Neuronal stem cell (in vitro differentiated cells): ENCODE measurements at regions not wholly inside any gene's neighbourhood (a gene's known extent, or its start where the extent isn't known, plus 50 kb on each side); places are given as distances from the start of the nearest gene placed in this dataset.
A peak's percentile ranks its signal among the peaks of the same experiment; 100 is the strongest.

Experiments used
- DNase-seq: peaks from one replicate; pipeline ENCODE4 v3.0.0-alpha.2; 2013; ENCODE audit warnings: low spot score
- H2AFZ ChIP-seq: one replicate; pipeline ENCODE4 v1.6.1; 2013; ENCODE audit warnings: mild to moderate bottlenecking, low read length, inconsistent platforms
- H2AK5ac ChIP-seq: 2 replicates; pipeline ENCODE4 v1.6.1; 2013; ENCODE audit warnings: low read depth, mild to moderate bottlenecking, inconsistent platforms, low read length, moderate library complexity, mixed read lengths
- H2BK120ac ChIP-seq: 2 replicates; pipeline ENCODE4 v1.6.1; 2013; ENCODE audit warnings: low read depth, mild to moderate bottlenecking, inconsistent platforms, low read length, moderate library complexity, mixed read lengths
- H2BK12ac ChIP-seq: one replicate; pipeline ENCODE4 v1.6.1; 2013; ENCODE audit warnings: low read length, inconsistent platforms
- H2BK15ac ChIP-seq: 2 replicates; pipeline ENCODE4 v1.6.1; 2013; ENCODE audit warnings: mild to moderate bottlenecking, low read length, inconsistent platforms, mixed read lengths
- H2BK5ac ChIP-seq: one replicate; pipeline ENCODE4 v1.6.1; 2013; ENCODE audit warnings: inconsistent platforms, mild to moderate bottlenecking, low read length, moderate library complexity
- H3K14ac ChIP-seq: one replicate; pipeline ENCODE4 v1.6.1; 2013; ENCODE audit warnings: low read length, inconsistent platforms
- H3K18ac ChIP-seq: 2 replicates; pipeline ENCODE4 v1.6.1; 2013; ENCODE audit warnings: low read length, inconsistent platforms
- H3K23ac ChIP-seq: 2 replicates; pipeline ENCODE4 v1.6.1; 2013; ENCODE audit warnings: low read depth, mild to moderate bottlenecking, mixed read lengths, low read length, inconsistent platforms; ENCODE audit not compliant: poor library complexity
- H3K27ac ChIP-seq: replicated peaks from 3 replicates; pipeline ENCODE4 v1.5.1; 2013; ENCODE audit warnings: low read length, inconsistent platforms
- H3K27me3 ChIP-seq, 3 experiments: 2 replicates each; pipeline ENCODE4 v1.6.1; 2013; ENCODE audit warnings: low read length in 3 of 3, mild to moderate bottlenecking in 2 of 3, inconsistent platforms in 1 of 3, low read depth in 1 of 3, mixed read lengths in 1 of 3, moderate library complexity in 1 of 3; ENCODE audit not compliant: control insufficient read depth in 3 of 3, insufficient read depth in 3 of 3
- H3K36me3 ChIP-seq, 2 donors: replicated peaks in 1 of 2; 2 replicates each; pipeline ENCODE4 v1.6.1; 2013; ENCODE audit warnings: low read length in 2 of 2; ENCODE audit not compliant: control insufficient read depth in 2 of 2, insufficient read depth in 2 of 2
- H3K4ac ChIP-seq: 2 replicates; pipeline ENCODE4 v1.6.1; 2013; ENCODE audit warnings: inconsistent platforms, mild to moderate bottlenecking, low read length, moderate library complexity
- H3K4me1 ChIP-seq, 2 donors: 1 replicate in 1 of 2; 2 replicates in 1 of 2; pipeline ENCODE4 v1.6.1; 2013; ENCODE audit warnings: low read length in 2 of 2, low read depth in 1 of 2; ENCODE audit not compliant: control insufficient read depth in 2 of 2, insufficient read depth in 1 of 2
- H3K4me2 ChIP-seq: one replicate; pipeline ENCODE4 v1.6.1; 2013; ENCODE audit warnings: mild to moderate bottlenecking, low read length, inconsistent platforms; ENCODE audit not compliant: insufficient read depth, poor library complexity, severe bottlenecking
- H3K4me3 ChIP-seq, 2 donors: 2 replicates each; pipeline ENCODE4 v1.5.1; 2013; ENCODE audit warnings: low read length in 2 of 2, mild to moderate bottlenecking in 2 of 2, inconsistent platforms in 1 of 2, moderate library complexity in 1 of 2
- H3K79me1 ChIP-seq: one replicate; pipeline ENCODE4 v1.6.1; 2013; ENCODE audit warnings: low read depth, mild to moderate bottlenecking, inconsistent platforms, low read length, moderate library complexity
- H3K9ac ChIP-seq: one replicate; pipeline ENCODE4 v1.6.1; 2013; ENCODE audit warnings: mild to moderate bottlenecking, low read depth, low read length, inconsistent platforms; ENCODE audit not compliant: poor library complexity
- H3K9me3 ChIP-seq, 2 donors: replicated peaks in 1 of 2; 2 replicates each; pipeline versions ENCODE3 to v1.6.1; 2013; ENCODE audit warnings: low read length in 2 of 2, mild to moderate bottlenecking in 2 of 2, inconsistent platforms in 1 of 2, low read depth in 1 of 2, mixed read lengths in 1 of 2, moderate library complexity in 1 of 2; ENCODE audit not compliant: control insufficient read depth in 2 of 2, insufficient read depth in 1 of 2
- H4K8ac ChIP-seq: one replicate; pipeline ENCODE4 v1.6.1; 2013; ENCODE audit warnings: low read depth, mild to moderate bottlenecking, inconsistent platforms, low read length, moderate library complexity
- H4K91ac ChIP-seq: one replicate; pipeline ENCODE4 v1.6.1; 2013; ENCODE audit warnings: low read length, low read depth, mild to moderate bottlenecking, inconsistent platforms; ENCODE audit not compliant: poor library complexity
- WGBS, 2 donors: extraction: QIAGEN DNeasy Blood & Tissue Kit; methylation state at CpG; one replicate each; pipeline ENCODE4 v1.1.7; 2013; ENCODE audit warnings: missing lambda C conversion rate in 2 of 2, mixed read lengths in 1 of 2; ENCODE audit not compliant: insufficient read length in 2 of 2, insufficient replicate concordance in 1 of 2; ENCODE audit errors: extremely low coverage in 2 of 2; 5-methylcytosine and 5-hydroxymethylcytosine counted together

DNA sequence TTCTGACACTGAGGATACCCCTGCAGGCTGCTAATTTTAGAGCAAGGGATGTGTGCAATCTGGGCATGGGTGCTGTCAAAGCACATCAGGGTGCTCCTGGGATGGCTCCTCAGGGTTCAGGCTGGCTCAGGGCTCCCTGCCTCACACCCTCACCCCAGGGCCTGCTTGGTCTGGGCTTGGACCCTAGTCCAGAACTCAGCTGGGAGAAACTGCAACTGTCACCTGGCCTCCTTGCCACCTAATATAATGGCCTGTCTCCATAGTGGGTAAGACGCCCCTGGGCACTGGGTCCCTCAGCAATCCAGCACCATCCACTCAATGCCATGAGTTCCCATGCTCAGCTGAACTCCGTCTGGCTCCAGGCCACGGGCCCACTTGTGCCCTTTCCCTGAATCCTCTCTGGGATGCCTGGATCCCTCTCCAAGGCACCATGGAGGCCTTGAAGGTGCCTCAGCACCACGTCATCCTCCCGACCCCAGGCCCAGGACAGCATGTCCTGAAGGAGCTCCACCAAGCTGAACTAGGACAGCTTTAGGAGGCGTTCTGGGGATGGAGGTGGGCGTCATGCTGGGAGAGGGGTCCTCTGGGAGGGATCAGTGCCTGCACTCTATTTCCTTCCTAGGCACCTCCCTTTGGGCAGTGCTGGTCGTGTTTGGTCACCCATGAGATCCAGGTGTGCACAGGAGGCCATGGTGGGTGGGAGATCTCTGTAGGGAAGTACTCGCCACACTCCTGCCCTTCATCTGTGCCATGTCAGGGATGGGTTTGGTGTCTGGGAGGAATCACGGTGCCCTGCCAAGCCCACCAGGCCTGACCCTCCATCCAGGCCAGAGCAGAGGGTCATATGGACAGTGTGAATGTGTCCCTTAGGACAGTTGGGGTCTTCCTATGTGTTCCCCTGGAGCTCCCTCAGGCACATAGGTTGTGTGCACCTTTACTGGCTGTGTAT lies 1688.4 kb downstream of the TP53TG3F start:
- Histone ChIP-seq H3K27me3 (no peaks in the 10 kb centered on the region), H3K4me1 (no peaks in the 10 kb centered on the region), H2BK120ac (no peak overlapping the region), H4K8ac (no peak overlapping the region), H3K4me2 (no peak overlapping the region), H4K91ac (no peak overlapping the region), H2AK5ac (no peak overlapping the region), H3K18ac (no peak overlapping the region), H3K36me3 (no peaks in the 10 kb centered on the region), H3K27ac (no peak overlapping the region), H3K9me3 (peaks cover 0 to 86% of the 10 kb centered on the region in 2 donors), H3K4ac (no peak overlapping the region), H3K23ac (no peak overlapping the region), H3K4me3 (peak overlapping the region in 1 of 2 donors; percentile 51), H2BK5ac (no peak overlapping the region), H3K14ac (no peak overlapping the region), H3K79me1 (no peaks in the 10 kb centered on the region), H2BK15ac (no peak overlapping the region), H2AFZ (no peak overlapping the region), H3K9ac (no peak overlapping the region), H2BK12ac (no peak overlapping the region)
- WGBS, 2 donors, result no CpG with 5 or more reads among the region's 10 CpGs
- no peak for DNase-seq

DNA sequence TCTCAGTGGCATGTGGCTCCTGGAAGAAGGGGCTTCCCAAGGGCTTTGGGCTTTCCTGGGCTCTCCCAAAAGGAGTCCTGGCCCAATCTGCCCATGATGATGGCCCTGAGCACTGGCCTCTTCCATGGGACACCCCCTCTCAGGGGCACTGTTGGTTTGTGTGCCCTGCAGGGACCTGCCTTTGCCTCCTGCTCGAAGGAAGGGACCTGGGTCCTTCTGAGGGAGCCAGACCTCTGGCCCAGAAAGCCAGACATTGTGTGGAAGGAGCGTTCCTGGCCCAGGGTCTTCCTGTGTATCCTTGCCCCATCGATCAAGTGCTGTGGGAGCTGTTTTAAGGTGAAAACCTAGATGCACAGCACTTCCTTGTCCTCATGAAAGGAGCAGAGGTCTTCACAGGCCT lies 1689.3 kb downstream of the TP53TG3F start:
- no peak overlapping the region for H2BK15ac ChIP-seq
- no peak overlapping the region for H3K27ac ChIP-seq
- no peak overlapping the region for H3K14ac ChIP-seq
- H2BK12ac ChIP-seq, result no peak overlapping the region
- H3K9ac ChIP-seq, result no peak overlapping the region
- no peak overlapping the region for H2AFZ ChIP-seq
- no peak overlapping the region for H2BK120ac ChIP-seq
- H3K4me2 ChIP-seq, result no peak overlapping the region
- H3K4ac ChIP-seq, result no peak overlapping the region
- no peaks in the 10 kb centered on the region for H3K27me3 ChIP-seq
- H3K9me3 ChIP-seq, result peaks cover 0 to 85% of the 10 kb centered on the region in 2 donors
- no peak overlapping the region for H3K4me3 ChIP-seq
- no peak overlapping the region for H3K18ac ChIP-seq
- H3K4me1 ChIP-seq, result no peaks in the 10 kb centered on the region
- H3K36me3 ChIP-seq, result no peaks in the 10 kb centered on the region
- H3K23ac ChIP-seq, result no peak overlapping the region
- H2AK5ac ChIP-seq, result no peak overlapping the region
- no peak for DNase-seq
- no peak overlapping the region for H4K91ac ChIP-seq
- H4K8ac ChIP-seq, result no peak overlapping the region
- H2BK5ac ChIP-seq, result no peak overlapping the region
- WGBS, 2 donors, result no CpG with 5 or more reads among the region's 3 CpGs
- no peaks in the 10 kb centered on the region for H3K79me1 ChIP-seq

DNA sequence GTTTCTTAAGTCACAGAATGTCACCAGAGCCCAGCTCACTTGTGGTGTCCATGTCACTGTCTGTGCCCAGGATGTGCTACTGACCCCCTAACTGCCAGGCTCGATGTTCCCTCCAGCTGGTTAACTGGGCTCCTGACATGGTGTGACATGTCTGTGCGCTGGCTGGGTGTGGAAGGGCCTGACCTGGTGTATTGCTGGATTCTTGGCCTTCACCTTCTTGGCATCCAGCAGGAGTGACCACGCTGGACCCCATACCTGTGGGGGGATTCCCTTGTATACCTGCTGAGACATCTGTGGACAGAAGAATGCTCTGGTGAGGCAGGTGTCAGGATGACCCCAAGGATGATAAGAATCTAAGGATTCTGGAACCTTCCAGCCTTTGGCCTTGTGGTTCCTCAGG lies 1690.1 kb downstream of the TP53TG3F start:
- Histone ChIP-seq H3K79me1 (no peaks in the 10 kb centered on the region), H3K18ac (no peak overlapping the region), H3K4ac (no peak overlapping the region), H3K14ac (no peak overlapping the region), H3K23ac (no peak overlapping the region), H2AFZ (no peak overlapping the region), H2BK5ac (no peak overlapping the region), H2AK5ac (no peak overlapping the region), H3K4me2 (no peak overlapping the region), H4K91ac (no peak overlapping the region), H4K8ac (no peak overlapping the region), H2BK12ac (no peak overlapping the region), H3K27me3 (no peaks in the 10 kb centered on the region), H3K36me3 (no peaks in the 10 kb centered on the region), H3K9me3 (peaks cover 0 to 77% of the 10 kb centered on the region in 2 donors), H3K4me1 (no peaks in the 10 kb centered on the region), H3K9ac (no peak overlapping the region), H2BK120ac (no peak overlapping the region), H3K4me3 (no peak overlapping the region), H3K27ac (no peak overlapping the region), H2BK15ac (no peak overlapping the region)
- DNase-seq, result no peak
- no CpG with 5 or more reads among the region's 3 CpGs for WGBS, 2 donors

DNA sequence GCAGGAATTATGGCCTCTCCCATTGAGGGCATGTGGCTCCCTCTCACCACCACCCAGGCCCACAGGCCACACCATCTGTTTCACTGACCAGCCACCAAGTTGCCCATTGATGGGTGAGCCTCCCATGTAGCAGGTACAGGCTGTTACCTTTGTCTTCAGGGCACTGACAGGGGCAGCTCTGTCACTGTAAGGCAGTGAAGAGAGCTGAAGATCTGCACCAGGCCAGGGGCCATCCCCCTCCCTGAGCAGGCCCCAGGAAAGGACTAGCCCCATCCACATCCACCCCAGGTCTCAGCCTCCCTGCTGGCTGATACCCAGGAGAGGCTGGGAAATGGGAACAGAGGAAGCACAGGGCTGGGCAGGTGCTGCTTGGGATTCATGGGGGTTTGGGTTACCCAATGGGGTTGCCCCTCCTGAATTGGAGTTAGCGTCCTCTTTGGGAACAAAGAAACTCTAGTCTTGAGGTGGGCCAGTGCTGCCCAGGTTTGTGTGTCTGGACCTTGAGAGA lies 1691.4 kb downstream of the TP53TG3F start:
- H3K79me1 ChIP-seq, result no peaks in the 10 kb centered on the region
- H3K9ac ChIP-seq, result no peak overlapping the region
- no peak overlapping the region for H2AFZ ChIP-seq
- H2AK5ac ChIP-seq, result no peak overlapping the region
- H4K91ac ChIP-seq, result no peak overlapping the region
- DNase-seq, result no peak
- no peak overlapping the region for H2BK120ac ChIP-seq
- H3K27me3 ChIP-seq, result no peaks in the 10 kb centered on the region
- no peak overlapping the region for H2BK15ac ChIP-seq
- WGBS, 2 donors, result no CpG with 5 or more reads among the region's 1 CpG
- H3K4ac ChIP-seq, result no peak overlapping the region
- no peak overlapping the region for H2BK12ac ChIP-seq
- H2BK5ac ChIP-seq, result no peak overlapping the region
- H3K18ac ChIP-seq, result no peak overlapping the region
- H3K14ac ChIP-seq, result no peak overlapping the region
- H3K9me3 ChIP-seq, result peaks cover 0 to 72% of the 10 kb centered on the region in 2 donors
- H3K4me1 ChIP-seq, result no peaks in the 10 kb centered on the region
- no peaks in the 10 kb centered on the region for H3K36me3 ChIP-seq
- H3K4me3 ChIP-seq, result peak overlapping the region in 1 of 2 donors; percentile 60
- H3K23ac ChIP-seq, result no peak overlapping the region
- H4K8ac ChIP-seq, result peak overlapping the region; percentile 17
- H3K4me2 ChIP-seq, result no peak overlapping the region
- H3K27ac ChIP-seq, result no peak overlapping the region
